HG02759 (cell line): ENCODE measurements at regions not wholly inside any gene's neighbourhood (a gene's known extent, or its start where the extent isn't known, plus 50 kb on each side); places are given as distances from the start of the nearest gene placed in this dataset.
"Not testable (repeated sequence)": the region's sequence is repeated elsewhere in the genome, so short reads cannot be mapped to it uniquely, and the experiment has no call there.

ENCODE experiments used
- ATAC-seq: cut with Tn5 transposase; IDR thresholded peaks from one replicate; pipeline ENCODE4 v1.9.1; 2021; ENCODE audit warnings: mild to moderate bottlenecking, moderate library complexity; ENCODE audit not compliant: unreplicated experiment

DNA sequence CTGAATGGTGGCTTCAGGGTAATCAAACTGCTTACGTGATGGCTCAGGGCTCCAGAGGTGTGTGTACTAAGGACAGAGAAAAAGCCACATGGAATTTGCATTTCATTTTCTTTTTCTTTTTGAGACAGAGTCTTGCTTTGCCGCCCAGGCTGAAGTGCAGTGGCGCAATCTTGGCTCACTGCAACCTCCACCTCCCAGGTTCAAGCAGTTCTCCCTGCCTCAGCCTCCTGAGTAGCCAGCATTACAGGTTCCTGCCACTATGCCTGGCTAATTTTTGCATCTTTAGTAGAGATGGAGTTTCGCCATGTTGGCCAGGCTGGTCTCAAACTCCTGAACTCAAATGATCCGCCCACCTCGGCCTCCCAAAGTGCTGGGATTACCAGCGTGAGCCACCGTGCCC, 103.7 kb upstream of the CLINT1 start:
- ATAC-seq: not testable (repeated sequence)

DNA sequence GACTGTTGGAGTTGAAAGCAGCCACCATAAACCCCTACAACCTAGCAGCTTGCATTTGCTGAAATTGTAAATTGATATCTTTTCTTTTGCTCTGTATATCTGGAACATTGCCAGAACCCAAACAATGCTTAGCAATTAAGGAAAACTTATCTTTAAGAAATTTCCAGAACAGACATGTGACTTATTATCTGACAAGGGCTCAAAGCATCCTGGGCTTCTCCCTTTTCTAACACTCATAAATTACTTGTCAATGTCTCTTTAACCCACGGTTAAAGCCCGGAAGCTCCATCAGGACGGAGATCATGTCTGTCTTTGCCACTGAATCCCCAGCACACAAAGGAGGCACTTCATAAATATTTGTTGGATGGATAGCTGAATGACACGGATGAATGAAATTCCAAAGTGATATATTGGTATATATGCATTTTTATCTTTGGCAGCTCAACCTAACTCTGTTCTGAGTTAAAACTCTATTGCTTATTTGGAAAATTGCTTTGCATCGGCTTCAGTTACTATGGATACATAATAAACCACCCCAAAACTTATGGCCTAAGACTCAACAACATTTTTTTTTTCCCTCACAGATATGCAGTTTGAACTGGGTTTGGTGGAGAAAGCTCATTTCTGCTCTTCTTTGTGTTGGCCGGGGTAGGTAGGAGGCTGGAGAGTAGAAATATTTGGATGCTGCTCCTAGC, 103.1 kb upstream of the CLINT1 start:
- no peak for ATAC-seq

- ATAC-seq: no peak
Measured at GRCh38 chr5:157961176-157961575, 102.2 kb upstream of the CLINT1 start.

- ATAC-seq: no peak
Measured at GRCh38 chr5:157959370-157959769, 100.4 kb upstream of the CLINT1 start.

- ATAC-seq: no peak
Measured at GRCh38 chr5:157956271-157956885, 97.4 kb upstream of the CLINT1 start.

DNA sequence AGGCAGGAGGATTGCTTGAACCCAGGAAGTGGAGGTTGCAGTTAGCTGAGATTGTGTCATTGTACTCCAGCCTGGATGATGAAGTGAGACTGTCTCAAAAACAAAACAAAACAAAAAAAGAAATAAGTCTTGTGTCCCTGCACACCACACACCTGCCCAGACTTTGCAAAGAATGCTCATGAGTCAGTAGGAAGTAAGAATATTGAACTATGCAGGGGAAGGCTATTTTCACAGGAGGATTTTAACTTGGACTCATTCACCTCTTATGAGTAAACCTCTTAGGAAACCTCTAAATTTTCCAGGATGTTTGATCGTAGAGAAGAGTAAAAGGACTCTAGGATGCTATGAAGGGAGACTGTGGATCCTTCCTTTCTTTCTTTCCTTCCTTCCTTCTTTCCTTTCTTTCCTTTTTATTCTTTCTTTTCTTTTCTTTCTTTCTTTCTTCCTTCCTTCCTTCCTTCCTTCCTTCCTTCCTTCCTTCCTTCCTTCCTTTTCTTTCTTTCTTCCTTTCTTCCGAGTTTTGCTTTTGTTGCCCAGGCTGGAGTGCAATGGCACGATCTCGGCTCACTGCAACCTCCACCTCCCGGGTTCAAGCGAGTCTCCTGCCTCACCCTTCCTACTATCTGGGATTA, 96.7 kb upstream of the CLINT1 start:
- no peak for ATAC-seq

DNA sequence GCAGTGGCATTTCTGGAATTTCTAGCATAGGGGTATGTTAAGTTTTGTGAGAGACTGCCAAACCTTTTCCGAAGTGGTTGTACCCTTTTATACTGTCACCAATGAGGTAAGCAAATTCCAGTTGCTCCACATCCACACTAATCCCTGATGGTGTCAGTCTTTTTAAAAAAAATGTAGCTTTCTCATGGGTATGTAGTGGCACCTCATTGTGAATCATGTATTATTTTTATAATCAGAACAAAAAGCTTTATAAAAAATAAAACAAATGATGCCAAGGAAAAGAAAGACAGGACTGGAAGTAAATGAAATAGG, 93.4 kb upstream of the CLINT1 start:
- ATAC-seq: no peak

DNA sequence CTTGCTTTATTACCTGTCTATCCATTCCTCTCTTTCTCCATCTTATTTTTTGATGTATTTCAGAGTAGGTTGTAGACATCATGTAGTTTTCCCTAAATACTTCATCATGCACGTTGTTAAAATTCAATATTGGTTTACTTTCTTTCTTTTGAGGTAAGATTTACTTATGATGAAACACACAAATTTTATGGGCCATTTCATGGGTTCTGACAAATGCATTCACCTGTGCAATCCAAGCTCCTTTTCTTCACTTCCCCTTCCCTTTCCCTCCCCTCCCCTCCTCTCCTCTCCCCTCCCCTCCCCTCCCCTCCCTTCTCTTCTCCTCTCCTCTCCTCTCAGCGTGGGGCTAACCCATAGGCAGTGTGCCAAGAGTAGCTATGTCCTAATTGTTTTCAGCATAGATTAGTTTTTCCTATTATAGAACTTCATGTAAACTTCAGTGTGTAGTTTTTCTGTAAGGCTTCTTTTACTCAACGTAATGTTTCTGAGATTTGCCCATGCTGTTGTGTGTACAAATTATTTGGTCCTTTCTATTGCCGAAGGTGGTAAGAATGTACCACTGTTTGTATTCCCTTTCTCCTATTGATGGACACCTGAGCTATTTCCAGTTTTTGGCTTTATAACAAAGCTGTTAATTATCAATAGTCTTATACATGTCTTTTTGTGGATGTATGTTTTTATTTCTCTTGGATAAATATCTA, 92.9 kb upstream of the CLINT1 start:
- no peak for ATAC-seq

DNA sequence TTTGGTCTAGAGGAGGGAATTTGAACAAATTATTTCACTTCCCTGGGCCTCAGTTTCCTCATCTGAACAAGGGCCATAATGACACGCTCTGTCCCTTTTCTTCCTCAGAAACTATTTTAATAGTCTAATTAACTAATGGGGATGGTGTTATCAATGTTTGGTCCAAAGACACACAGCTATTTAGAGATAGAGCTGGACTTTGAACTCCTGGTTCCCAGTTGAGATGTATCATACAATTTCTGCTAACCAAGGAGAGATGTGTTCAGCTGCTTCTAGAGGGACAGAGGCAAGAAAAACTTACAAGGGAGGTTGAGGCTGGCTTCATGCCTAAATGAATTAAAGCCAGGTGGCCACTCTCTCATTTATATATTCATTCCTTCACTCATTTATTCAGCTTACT, 90.6 kb upstream of the CLINT1 start:
- no peak for ATAC-seq

DNA sequence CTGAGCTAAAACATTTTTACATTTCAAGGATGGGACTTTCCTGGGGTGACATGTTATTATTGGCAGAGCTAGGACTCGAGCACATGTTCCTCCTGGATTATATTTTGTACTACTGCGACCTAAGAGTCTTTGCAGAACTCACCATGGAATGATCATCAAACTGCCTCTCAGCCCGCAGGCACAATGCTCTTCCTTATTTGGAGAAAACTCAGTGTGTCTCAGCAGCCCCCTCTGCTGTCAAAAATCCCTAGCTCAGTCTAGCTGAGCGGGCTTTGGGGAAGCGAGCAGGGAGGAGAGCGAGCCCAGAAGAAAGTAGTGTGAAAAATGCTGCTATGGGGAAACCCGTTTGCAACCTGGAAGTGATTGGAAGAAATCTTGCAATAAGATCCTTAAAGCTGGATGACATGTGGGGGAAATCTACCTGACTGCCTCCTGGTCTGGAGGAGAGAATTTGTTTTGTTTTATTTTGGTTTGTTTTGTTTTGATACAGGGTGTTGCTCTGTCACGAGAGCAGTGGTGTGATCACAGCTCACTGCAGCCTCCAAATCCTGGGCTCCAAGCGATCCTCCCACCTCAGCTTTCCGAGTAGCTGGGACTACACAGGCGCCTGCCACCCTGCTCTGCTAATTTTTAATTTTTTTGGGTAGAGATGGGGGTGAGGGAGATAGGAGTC, 89.9 kb upstream of the CLINT1 start:
- ATAC-seq: peak; percentile 77

DNA sequence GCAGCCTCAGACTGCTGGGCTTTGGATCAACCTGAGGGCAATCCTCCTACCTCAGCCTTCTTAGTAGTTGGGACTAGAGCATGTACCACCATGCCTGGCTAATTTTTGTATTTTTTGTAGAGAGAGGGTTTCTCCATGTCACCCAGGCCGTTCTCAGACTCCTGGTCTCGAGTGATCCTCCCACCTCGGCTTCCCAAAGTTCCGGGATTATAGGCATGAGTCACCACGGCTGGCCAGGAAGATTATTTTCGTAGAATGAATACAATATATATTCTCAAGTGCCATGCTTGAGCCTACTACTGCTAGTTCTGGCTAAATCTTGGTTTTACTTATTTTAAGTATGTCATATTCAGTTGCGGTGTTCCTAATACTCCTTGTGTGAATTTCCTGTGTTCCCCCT, 88.2 kb upstream of the CLINT1 start:
- no peak for ATAC-seq

DNA sequence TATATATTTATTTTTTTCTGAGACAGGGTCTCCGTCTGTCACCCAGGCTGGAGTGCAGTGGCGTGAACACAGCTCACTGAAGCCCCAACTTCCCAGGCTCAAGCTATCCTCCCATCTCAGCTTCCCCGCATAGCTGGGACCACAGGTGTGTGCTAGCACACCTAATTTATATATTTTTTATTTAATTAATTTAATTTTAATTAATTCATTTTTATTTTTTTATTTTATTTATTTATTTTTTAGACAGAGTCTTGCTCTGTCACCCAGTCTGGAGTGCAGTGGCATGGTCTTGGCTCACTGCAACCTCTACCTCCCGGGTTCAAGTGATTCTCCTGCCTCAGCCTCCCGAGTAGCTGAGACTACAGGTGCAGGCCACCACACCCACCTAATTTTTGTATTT, 86.9 kb upstream of the CLINT1 start:
- ATAC-seq: not testable (repeated sequence)

- ATAC-seq: no peak
Measured at GRCh38 chr5:157944938-157945337, 86.0 kb upstream of the CLINT1 start.

DNA sequence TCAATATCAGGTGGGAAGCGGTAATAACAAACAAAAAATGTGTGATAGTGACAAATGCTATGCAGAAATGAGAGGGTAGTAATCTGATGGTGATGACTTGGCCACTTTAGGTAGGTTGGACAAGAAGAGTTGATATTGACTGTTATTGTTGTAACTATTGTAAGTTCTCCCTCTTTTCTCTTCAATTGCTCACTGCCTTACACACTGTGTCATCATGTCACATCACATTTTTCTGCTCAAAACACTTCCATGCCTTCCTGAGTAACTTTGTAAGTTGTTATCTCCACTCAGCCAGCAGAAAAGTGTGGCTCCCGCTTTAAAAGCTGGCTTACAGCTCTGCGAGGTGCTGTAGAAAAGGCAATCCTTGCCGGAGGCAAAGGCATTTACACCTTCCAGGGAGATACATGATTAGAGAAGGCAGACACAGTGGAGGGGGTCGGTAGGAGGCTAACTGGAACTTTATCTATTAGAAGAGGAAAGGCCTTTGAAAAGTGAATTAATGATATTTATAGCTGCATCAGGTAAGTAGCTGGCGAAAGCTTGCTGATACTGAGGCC, 85.2 kb upstream of the CLINT1 start:
- ATAC-seq: no peak

DNA sequence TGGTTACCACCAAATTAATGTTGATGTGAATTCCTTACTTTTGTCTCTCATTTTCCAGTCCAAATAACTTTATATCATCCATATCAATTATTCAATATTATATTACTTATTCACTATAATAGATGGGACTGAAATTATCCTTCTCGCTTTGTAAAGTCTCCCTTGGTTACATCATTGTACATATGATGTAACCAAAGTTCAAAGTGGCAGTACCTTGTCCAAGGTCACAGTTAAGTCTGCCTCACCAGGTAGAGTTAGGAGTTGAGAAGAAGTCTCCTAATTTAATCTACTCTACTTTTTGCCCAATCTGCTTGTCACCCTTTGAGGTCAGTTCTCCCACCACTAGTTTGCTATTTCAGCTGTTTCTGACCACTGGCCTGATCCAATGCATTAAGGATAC, 83.7 kb upstream of the CLINT1 start:
- ATAC-seq: no peak

- no peak for ATAC-seq
Measured at GRCh38 chr5:157941616-157942015, 82.7 kb upstream of the CLINT1 start.

DNA sequence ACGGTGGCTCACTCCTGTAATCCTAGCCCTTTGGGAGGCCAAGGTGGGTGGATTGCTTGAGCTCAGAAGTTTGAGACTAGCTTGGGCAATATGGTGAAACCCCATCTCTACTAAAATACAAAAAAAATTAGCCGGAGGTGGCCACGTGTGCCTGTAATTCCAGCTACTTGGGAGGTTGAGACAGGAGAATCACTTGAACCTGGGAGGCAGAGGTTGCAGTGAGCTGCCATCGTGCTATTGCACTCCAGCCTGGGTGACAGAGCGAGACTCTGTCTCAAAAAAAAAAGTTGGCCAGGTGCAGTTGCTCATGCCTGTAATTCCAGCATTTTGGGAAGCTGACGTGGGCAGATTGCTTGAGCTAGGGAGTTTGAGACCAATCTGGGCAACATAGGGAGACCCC, 79.2 kb upstream of the CLINT1 start:
- not testable (repeated sequence) for ATAC-seq

DNA sequence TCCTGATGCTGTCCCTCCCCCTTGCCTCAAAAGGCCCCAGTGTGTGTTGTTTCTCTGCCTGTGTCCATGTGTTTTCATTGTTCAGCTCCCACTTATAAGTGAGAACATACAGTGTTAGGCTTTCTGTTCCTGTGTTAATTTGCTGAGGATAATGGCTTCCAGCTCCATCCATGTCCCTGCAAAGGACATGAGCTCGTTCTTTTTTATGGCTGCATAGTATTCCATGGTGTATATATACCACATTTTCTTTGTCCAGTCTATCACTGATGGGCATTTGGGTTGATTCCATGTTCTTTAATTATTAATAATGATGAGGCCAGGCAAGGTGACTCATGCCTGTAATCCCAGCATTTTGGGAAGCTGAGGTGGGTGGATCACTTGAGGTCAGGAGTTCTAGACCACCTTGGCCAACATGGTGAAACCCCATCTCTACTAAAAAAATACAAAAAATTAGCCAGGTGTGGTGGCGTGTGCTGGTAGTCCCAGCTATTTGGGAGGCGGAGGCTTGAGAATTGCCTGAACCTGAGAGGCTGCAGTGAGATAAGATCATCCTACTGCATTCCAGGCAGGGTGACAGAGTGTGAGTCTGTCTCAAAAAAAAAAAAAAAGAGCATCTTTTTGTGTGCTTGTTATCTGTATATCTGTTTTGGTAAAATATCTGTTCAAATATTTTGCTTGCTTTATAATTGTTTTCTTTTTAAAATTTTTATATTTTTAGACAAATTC, 78.0 kb upstream of the CLINT1 start:
- ATAC-seq: not testable (repeated sequence)

DNA sequence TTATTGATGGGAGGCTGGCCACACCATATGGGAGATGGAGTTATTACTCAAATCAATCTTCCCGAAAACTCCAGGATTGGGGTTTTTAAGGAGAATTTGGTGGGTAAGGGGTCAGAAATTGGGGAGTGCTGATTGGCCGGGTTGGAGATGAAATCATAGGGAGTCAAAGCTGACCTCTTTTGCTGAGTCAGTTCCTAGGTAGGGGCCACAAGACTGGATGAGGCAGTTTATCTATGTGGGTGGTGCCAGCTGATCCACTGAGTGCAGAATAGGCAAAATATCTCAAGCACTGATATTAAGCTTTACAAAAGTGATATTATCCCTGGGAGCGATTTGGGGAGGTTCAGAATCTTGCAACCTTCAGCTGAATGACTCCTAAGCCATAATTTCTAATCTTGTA, 75.7 kb upstream of the CLINT1 start:
- no peak for ATAC-seq

- no peak for ATAC-seq
Measured at GRCh38 chr5:157933005-157933404, 74.1 kb upstream of the CLINT1 start.
